NCI-H510A (cell line): ENCODE measurements at regions not wholly inside any gene's neighbourhood (a gene's known extent, or its start where the extent isn't known, plus 50 kb on each side); places are given as distances from the start of the nearest gene placed in this dataset.
"Not testable (repeated sequence)": the region's sequence is repeated elsewhere in the genome, so short reads cannot be mapped to it uniquely, and the experiment has no call there.

ENCODE experiments used
- DNase-seq: peaks from one replicate; lab custom pipeline; 2025; lab: John Stamatoyannopoulos, UW

- no peak for DNase-seq
These were observed 632.5 kb upstream of the MMS22L start for GRCh38 chr6:97915537-97915936.

DNA sequence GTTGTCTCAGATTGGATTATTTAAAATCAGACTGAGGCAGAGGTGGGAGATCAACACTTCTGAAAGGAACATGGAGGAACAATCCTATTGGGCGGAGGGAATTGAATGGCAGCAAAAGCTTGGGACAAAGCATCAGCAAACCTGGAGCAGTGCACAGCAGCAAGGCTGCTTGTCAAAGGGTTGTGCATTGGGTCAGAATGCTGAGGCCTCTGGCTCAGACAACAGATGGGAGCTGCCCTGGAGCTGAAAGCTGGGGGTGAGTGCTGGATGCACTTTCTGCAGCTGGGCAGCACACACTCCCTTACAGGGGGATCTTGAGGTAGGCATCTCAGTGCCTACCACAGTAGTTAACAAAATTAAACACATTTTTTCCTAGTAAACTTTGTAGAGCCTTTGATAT is 634.4 kb upstream of the MMS22L start:
- DNase-seq, result no peak

DNA sequence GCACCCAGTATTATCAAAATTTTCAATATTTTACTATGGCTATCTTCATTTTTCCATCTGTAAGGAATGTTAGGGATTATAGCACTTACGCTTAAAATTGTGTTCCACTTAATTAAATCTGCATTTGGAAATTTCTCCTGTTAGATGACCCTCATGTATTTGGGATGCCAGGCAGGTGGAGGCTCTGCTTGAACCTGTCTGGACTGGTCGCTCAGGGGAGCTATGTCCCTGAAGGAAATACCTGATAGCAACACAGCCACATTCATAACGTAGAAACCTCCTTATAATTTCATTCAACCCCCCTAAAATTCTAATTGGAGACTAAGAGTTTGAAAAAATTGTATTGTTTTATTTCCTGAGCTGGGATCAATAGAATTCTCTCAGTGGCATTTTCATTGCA is 636.0 kb upstream of the MMS22L start:
- DNase-seq, result no peak

DNA sequence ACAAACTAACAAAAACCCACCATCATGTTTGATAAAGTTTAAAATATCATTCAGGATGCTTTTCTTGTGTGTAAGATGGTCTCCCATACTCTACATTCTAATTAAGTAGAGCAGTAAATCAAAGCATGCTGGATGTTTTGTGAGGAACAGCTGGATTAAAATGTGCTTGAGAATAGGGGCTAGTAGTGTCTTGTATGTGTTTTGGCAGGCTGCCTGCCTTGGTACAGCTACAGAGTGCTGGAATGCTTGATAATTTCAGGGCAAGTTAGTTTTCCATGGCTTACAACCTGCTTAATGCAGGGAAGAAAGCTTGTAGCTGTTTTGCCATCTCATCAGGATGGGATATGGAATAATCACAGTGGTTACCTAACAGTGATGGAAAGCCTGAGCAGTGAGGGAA is 636.6 kb upstream of the MMS22L start:
- DNase-seq, result no peak

- no peak for DNase-seq
These were observed 640.2 kb upstream of the MMS22L start for GRCh38 chr6:97923249-97923648.

GRCh38 chr6:97925504-97925903 is 642.5 kb upstream of the MMS22L start:
- DNase-seq, result no peak

GRCh38 chr6:97939440-97940168 is 656.6 kb upstream of the MMS22L start:
- no peak for DNase-seq

GRCh38 chr6:97947841-97948240 is 664.8 kb upstream of the MMS22L start:
- no peak for DNase-seq

GRCh38 chr6:97958134-97958533 is 675.1 kb upstream of the MMS22L start:
- no peak for DNase-seq

- DNase-seq, result no peak
These were observed 680.2 kb upstream of the MMS22L start for GRCh38 chr6:97963193-97963592.

- DNase-seq, result no peak
These were observed 686.0 kb upstream of the MMS22L start for GRCh38 chr6:97969065-97969464.

DNA sequence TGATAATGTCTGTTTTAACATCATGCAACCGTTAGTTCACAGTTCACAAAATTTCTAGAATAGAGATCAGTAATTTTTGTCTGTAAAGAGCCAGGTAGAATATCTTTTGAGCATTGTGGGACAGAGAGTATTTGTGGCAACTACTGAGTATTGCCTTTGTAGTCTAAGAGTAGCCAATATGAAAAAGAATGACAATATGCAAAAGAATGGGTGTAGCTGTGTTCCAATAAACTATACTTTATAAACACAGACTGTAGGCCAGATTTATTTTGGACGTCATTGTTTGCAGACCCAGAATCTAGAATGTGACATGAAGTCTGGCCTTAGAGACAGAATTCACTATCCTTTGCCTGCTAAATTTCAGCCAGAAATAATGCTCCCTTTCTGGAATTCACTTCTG is 694.1 kb upstream of the MMS22L start:
- no peak for DNase-seq

GRCh38 chr6:97978855-97979271 is 695.8 kb upstream of the MMS22L start:
- peak; percentile 9 for DNase-seq

- not testable (repeated sequence) for DNase-seq
These were observed 696.3 kb upstream of the MMS22L start for GRCh38 chr6:97979285-97979684.

- no peak for DNase-seq
These were observed 706.4 kb upstream of the MMS22L start for GRCh38 chr6:97989451-97989850.

GRCh38 chr6:97995158-97995557 is 712.1 kb upstream of the MMS22L start:
- DNase-seq, result no peak

- no peak for DNase-seq
These were observed 719.7 kb upstream of the MMS22L start for GRCh38 chr6:98002678-98003077.

DNA sequence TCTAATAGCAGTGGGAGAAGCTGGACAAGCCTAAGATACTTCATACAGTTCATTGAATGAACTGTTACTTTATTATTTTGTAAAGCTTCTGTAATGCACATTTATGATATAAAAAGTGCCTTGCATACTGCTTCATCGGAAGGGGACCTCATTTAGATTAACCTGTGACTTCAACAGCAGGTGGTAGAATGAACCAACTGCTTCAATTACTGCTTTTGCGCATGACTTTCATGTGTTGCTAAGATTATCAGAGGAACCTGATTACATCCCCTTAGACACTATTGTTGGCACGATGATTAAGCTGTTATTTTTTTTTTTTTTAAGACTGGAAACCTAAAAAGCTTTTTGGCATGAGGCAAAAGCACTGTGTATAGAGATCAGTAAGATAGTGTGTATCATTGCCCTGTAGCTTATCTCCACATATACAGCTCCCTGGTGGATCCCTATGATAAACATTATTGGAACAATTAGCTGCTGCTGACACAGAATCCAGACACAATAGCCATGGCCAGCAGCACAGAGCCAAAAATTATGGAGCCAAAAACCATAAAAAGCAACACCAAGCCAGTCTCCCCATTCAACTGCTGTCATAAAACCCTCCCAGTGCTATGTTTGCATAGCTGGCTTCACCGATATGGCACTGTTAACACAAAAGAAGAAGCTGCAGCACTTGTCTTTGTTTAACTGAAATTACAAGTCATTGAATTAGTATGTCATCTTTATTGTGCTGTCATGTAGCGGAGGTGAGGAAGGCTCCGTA is 731.6 kb upstream of the MMS22L start:
- DNase-seq, result peak; percentile 4

- DNase-seq, result no peak
These were observed 733.5 kb upstream of the MMS22L start for GRCh38 chr6:98016565-98016964.

GRCh38 chr6:98020222-98020621 is 737.2 kb upstream of the MMS22L start:
- DNase-seq, result no peak

GRCh38 chr6:98024359-98024758 is 741.3 kb upstream of the MMS22L start:
- DNase-seq, result no peak

DNA sequence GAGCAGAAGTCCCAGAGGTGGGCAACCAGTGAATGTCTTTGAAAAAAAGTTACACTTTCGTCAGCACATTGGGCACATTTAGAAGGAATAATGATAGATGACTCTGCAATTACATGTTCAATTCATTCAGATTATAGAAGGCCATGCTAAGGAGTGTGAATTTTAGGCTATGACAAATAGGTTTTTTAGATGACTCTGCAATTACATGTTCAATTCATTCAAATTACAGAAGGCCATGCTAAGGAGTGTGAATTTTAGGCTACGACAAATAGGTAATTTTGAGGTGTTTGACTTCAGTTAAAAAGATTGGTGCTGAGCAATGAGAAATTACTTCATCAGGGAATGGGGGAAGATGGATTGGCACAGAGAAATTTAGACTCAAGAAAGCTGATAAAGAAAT is 744.9 kb upstream of the MMS22L start:
- DNase-seq, result no peak

- no peak for DNase-seq
These were observed 750.6 kb upstream of the MMS22L start for GRCh38 chr6:98033617-98034016.
